ENCODE measurements at regions not wholly inside any gene's neighbourhood (a gene's known extent, or its start where the extent isn't known, plus 50 kb on each side); places are given as distances from the start of the nearest gene placed in this dataset.
"Not testable (repeated sequence)": the region's sequence is repeated elsewhere in the genome, so short reads cannot be mapped to it uniquely, and the experiment has no call there.

- DNase-seq: no peak
Measured at GRCh38 chr1:195909061-195909460, 699.2 kb downstream of the KCNT2 start.

- DNase-seq: no peak
Measured at GRCh38 chr1:195908121-195908520, 700.1 kb downstream of the KCNT2 start.

GRCh38 chr1:195903203-195903602 is 705.0 kb downstream of the KCNT2 start:
- DNase-seq: no peak

GRCh38 chr1:195902779-195903178 is 705.5 kb downstream of the KCNT2 start:
- no peak for DNase-seq

- no peak for DNase-seq
Measured at GRCh38 chr1:195899762-195900352, 708.4 kb downstream of the KCNT2 start.

GRCh38 chr1:195898924-195899323 is 709.3 kb downstream of the KCNT2 start:
- no peak for DNase-seq

GRCh38 chr1:195898373-195898772 is 709.9 kb downstream of the KCNT2 start:
- no peak for DNase-seq

GRCh38 chr1:195897076-195897475 is 711.2 kb downstream of the KCNT2 start:
- no peak for DNase-seq

GRCh38 chr1:195894411-195894810 is 713.8 kb downstream of the KCNT2 start:
- DNase-seq: no peak

GRCh38 chr1:195886000-195886399 is 722.2 kb downstream of the KCNT2 start:
- no peak for DNase-seq

GRCh38 chr1:195878478-195878877 is 729.8 kb downstream of the KCNT2 start:
- DNase-seq: no peak

GRCh38 chr1:195876792-195877191 is 731.4 kb downstream of the KCNT2 start:
- DNase-seq: no peak

GRCh38 chr1:195872376-195872775 is 735.9 kb downstream of the KCNT2 start:
- no peak for DNase-seq

- no peak for DNase-seq
Measured at GRCh38 chr1:195867638-195868037, 740.6 kb downstream of the KCNT2 start.

GRCh38 chr1:195866781-195867222 is 741.4 kb downstream of the KCNT2 start:
- DNase-seq: no peak

- DNase-seq: no peak
Measured at GRCh38 chr1:195866091-195866780, 742.0 kb downstream of the KCNT2 start.

GRCh38 chr1:195851804-195852203 is 756.4 kb downstream of the KCNT2 start:
- DNase-seq: no peak

GRCh38 chr1:195851016-195851601 is 757.1 kb downstream of the KCNT2 start:
- no peak for DNase-seq

- DNase-seq: no peak
Measured at GRCh38 chr1:195849180-195849579, 759.1 kb downstream of the KCNT2 start.

- DNase-seq: not testable (repeated sequence)
Measured at GRCh38 chr1:195847957-195848875, 760.0 kb downstream of the KCNT2 start.

GRCh38 chr1:195831789-195832188 is 776.5 kb downstream of the KCNT2 start:
- DNase-seq: no peak

- DNase-seq: no peak
Measured at GRCh38 chr1:195828325-195828724, 779.9 kb downstream of the KCNT2 start.

GRCh38 chr1:195820925-195821324 is 787.3 kb downstream of the KCNT2 start:
- DNase-seq: no peak
